ENCODE measurements at regions not wholly inside any gene's neighbourhood (a gene's known extent, or its start where the extent isn't known, plus 50 kb on each side); places are given as distances from the start of the nearest gene placed in this dataset.

GRCh38 chr4:124396333-124396732, 316.2 kb downstream of the ANKRD50 start (continued):
- TF ChIP-seq EZH2 (IDR thresholded peaks at IDR 0.05; ENCODE audit: borderline replicate concordance, insufficient read depth, low read length, poor library complexity, severe bottlenecking) (no peak), POLR2AphosphoS5 (IDR thresholded peaks at IDR 0.05) (no peak)

- Histone ChIP-seq H3K36me3 (ENCODE audit: insufficient read depth, low read length) (no peaks in the 10 kb centered on the region), H3K9me3 (ENCODE audit: low read length) (no peaks in the 10 kb centered on the region), H3K9me2 (ENCODE audit: insufficient read depth, low read length) (no peaks in the 10 kb centered on the region), H3K9ac (ENCODE audit: low read length) (no peak overlapping the region), H3K4me3 (ENCODE audit: low read length) (no peak overlapping the region), H3K4me2 (ENCODE audit: low read length) (no peak overlapping the region), H3K79me2 (replicated peaks; ENCODE audit: insufficient read depth, low read length) (no peaks in the 10 kb centered on the region), H3K27ac (ENCODE audit: low read length) (no peak overlapping the region), H4K20me1 (ENCODE audit: insufficient read depth) (no peaks in the 10 kb centered on the region), H3F3A (ENCODE audit: insufficient read depth, low read length, poor library complexity, severe bottlenecking) (no peaks in the 10 kb centered on the region), H2AFZ (ENCODE audit: low read depth, low read length) (no peak overlapping the region), H3K27me3 (ENCODE audit: insufficient read depth, low read depth, low read length) (no peaks in the 10 kb centered on the region)
- TF ChIP-seq TAF1 (IDR thresholded peaks at IDR 0.05; ENCODE audit: low read depth) (no peak), REST (IDR thresholded peaks at IDR 0.05; ENCODE audit: borderline replicate concordance) (no peak), RAD21 (conservative IDR thresholded peaks at IDR 0.05) (no peak), MXI1 (conservative IDR thresholded peaks at IDR 0.05; ENCODE audit: poor library complexity, severe bottlenecking) (no peak), EP300 (conservative IDR thresholded peaks at IDR 0.05; ENCODE audit: poor library complexity, severe bottlenecking) (no peak), SMC3 (conservative IDR thresholded peaks at IDR 0.05; ENCODE audit: poor library complexity) (no peak)
- TF ChIP-seq, protein P1, sequence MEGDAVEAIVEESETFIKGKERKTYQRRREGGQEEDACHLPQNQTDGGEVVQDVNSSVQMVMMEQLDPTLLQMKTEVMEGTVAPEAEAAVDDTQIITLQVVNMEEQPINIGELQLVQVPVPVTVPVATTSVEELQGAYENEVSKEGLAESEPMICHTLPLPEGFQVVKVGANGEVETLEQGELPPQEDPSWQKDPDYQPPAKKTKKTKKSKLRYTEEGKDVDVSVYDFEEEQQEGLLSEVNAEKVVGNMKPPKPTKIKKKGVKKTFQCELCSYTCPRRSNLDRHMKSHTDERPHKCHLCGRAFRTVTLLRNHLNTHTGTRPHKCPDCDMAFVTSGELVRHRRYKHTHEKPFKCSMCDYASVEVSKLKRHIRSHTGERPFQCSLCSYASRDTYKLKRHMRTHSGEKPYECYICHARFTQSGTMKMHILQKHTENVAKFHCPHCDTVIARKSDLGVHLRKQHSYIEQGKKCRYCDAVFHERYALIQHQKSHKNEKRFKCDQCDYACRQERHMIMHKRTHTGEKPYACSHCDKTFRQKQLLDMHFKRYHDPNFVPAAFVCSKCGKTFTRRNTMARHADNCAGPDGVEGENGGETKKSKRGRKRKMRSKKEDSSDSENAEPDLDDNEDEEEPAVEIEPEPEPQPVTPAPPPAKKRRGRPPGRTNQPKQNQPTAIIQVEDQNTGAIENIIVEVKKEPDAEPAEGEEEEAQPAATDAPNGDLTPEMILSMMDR (IDR thresholded peaks at IDR 0.05; ENCODE audit: poor library complexity, severe bottlenecking), result no peak
Observed at GRCh38 chr4:124401606-124402005, 310.9 kb downstream of the ANKRD50 start.

- Histone ChIP-seq H3K79me2 (replicated peaks; ENCODE audit: insufficient read depth, low read length) (no peaks in the 10 kb centered on the region), H3K9me2 (ENCODE audit: insufficient read depth, low read length) (no peaks in the 10 kb centered on the region), H3K36me3 (ENCODE audit: insufficient read depth, low read length) (no peaks in the 10 kb centered on the region), H3K4me2 (ENCODE audit: low read length) (no peak overlapping the region), H3K9me3 (ENCODE audit: low read length) (no peaks in the 10 kb centered on the region), H3K27me3 (ENCODE audit: insufficient read depth, low read depth, low read length) (no peaks in the 10 kb centered on the region), H3F3A (ENCODE audit: insufficient read depth, low read length, poor library complexity, severe bottlenecking) (no peaks in the 10 kb centered on the region), H4K20me1 (ENCODE audit: insufficient read depth) (no peaks in the 10 kb centered on the region), H3K9ac (ENCODE audit: low read length) (no peak overlapping the region), H3K4me3 (ENCODE audit: low read length) (no peak overlapping the region), H2AFZ (ENCODE audit: low read depth, low read length) (no peak overlapping the region), H3K27ac (ENCODE audit: low read length) (no peak overlapping the region)
- TF ChIP-seq MXI1 (conservative IDR thresholded peaks at IDR 0.05; ENCODE audit: poor library complexity, severe bottlenecking) (no peak), REST (IDR thresholded peaks at IDR 0.05; ENCODE audit: borderline replicate concordance) (no peak), EZH2 (IDR thresholded peaks at IDR 0.05; ENCODE audit: borderline replicate concordance, insufficient read depth, low read length, poor library complexity, severe bottlenecking) (no peak), EP300 (conservative IDR thresholded peaks at IDR 0.05; ENCODE audit: poor library complexity, severe bottlenecking) (no peak), POLR2AphosphoS5 (IDR thresholded peaks at IDR 0.05) (no peak), SMC3 (conservative IDR thresholded peaks at IDR 0.05; ENCODE audit: poor library complexity) (no peak), TAF1 (IDR thresholded peaks at IDR 0.05; ENCODE audit: low read depth) (no peak), RAD21 (conservative IDR thresholded peaks at IDR 0.05) (no peak)
- TF ChIP-seq, protein P1 (IDR thresholded peaks at IDR 0.05; ENCODE audit: poor library complexity, severe bottlenecking), result no peak
Observed at GRCh38 chr4:124409044-124409443, 303.5 kb downstream of the ANKRD50 start.

Measured in neural cell (in vitro differentiated cells).